ENCODE measurements at regions not wholly inside any gene's neighbourhood (a gene's known extent, or its start where the extent isn't known, plus 50 kb on each side); places are given as distances from the start of the nearest gene placed in this dataset.
"Not testable (repeated sequence)": the region's sequence is repeated elsewhere in the genome, so short reads cannot be mapped to it uniquely, and the experiment has no call there.

DNA sequence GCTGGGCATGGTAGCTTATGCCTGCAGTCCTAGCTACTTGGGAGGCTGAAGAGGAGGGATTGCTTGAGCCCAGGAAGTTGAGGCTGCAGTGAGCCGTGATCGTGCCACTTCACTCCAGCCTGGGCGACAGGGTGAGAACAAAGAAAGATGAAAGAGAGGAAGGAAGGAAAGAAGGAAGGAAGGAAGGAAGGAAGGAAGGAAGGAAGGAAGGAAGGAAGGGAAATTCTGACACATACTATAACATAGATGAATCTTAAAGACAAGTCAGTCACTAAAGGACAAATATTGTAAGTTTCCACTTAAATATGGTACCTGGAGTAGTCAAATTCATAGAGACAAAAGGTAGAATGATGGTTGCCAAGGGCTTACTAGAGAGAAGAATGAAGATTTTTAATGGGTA, 108.0 kb upstream of the CACHD1 start:
- no peak for DNase-seq (ENCODE audit: low read depth)

DNA sequence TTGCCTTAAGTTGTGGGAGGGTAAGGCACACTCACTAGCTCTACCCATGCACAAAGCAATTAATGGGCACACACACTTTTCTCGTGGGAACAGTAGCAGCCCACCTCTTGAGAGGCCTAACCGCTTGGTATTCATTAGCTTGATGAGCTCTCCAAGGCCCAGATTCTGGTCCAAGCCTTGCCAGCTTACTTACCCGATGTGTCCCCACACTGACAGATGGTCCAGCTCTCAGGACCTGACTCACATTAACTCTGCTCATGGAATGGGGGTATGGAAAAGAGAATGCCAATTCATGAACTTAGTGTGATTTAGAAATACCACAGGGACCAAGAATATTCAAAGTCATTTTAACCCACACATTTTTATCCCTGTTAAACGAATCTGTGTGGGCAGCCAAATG, 106.8 kb upstream of the CACHD1 start:
- no peak for DNase-seq (ENCODE audit: low read depth)

- no peak for DNase-seq (ENCODE audit: low read depth)
Observed at GRCh38 chr1:64363616-64364015, 106.3 kb upstream of the CACHD1 start.

DNA sequence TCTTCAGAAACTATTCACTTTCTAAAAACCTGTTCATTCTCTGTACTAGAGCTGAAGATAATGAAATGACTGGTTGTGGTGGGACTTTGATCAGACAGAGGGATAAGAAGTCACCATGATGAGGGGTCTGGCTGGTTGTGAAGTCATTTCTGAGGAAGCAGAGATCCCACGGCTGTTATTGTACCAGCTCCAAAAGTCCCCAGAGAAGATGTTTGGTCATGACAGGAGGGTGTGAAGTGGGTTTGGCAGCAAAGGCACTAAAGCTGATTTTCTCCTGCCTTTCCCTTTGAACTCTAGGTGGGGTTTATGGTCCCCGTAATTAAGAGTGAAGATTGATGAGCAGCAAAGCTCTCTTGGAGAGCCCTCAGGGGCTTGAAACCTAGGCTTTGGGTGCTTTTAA, 103.1 kb upstream of the CACHD1 start:
- DNase-seq (ENCODE audit: low read depth), result no peak

DNA sequence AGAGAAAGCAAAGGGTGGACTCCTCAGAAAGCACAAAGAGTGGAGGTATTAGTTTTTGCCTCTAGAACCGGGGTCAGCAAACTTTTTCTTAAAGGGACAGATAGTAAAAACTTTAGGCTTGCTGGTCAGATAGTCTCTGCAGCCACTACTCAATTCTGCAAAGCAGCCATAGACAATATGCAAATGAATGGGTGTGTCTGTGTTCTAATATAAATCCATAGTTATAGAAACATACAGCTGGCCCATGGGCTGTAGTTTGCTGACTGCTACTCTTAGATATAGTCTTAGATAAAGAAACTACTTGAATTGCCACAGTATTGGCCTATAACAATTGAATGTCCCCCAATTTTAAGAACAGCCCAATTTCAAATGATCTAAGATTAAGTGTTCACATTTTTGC, 101.6 kb upstream of the CACHD1 start:
- no peak for DNase-seq (ENCODE audit: low read depth)

DNA sequence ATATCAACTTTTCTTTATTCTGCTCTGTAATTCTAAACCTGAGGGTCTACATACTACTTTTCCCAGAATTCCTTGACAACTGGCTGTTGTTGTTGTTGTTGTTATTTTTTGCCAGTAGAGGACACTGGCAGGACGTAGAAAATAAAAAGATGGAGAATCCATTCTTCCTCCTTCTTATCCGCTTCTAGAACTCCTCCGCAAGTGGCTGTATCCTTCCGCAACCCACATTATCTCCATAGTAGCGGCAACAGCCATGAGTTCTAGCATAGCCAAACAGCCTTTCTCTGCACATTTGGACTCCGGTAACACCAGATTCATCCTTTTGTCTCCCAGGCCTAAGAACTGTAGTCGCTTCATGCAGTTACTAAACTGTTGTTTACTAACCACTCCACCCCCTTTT, 91.1 kb upstream of the CACHD1 start:
- no peak for DNase-seq (ENCODE audit: low read depth)

DNA sequence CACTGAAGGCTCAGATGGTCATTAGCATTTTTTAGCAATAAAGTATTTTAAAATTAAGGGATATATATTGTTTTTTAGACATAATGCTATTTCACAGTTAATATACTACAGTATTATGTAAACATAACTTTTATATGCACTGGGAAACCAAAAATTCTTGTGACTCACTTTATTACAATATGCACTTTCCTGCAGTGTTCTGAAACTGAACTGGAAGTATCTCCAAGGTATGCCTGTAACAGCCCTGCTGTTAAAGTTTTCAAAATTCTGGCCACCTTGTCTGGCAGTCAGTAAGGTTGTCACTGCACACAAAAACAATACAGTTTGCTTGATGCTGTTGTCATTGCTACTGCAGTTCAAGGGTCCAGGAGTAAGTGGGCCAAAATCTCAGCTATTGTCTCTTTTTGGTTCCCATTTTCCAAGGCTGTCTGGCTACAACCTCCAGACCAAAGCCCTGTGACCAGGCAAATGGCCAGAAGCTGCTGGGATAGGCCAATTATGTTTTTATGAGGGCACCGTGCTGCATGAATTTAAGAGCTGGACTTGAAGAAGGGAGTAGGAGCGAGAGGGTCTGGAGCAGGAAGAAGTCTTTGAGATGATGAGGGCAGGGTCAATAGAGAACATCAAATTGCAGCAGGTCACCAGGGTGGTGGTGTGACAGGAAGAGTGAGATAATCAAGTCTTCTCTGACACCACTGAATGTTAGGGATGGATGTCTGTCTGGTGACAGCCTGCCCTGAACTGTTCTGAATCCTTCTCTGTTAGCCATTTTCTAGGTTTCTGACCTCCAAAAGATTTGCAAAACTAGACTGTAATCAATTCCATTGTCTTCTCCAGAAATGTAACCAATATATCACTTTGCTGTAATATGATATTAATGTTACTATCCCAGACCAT, 82.3 kb upstream of the CACHD1 start:
- no peak for DNase-seq (ENCODE audit: low read depth)

- DNase-seq (ENCODE audit: low read depth), result no peak
Observed at GRCh38 chr1:64388336-64388735, 81.6 kb upstream of the CACHD1 start.

DNA sequence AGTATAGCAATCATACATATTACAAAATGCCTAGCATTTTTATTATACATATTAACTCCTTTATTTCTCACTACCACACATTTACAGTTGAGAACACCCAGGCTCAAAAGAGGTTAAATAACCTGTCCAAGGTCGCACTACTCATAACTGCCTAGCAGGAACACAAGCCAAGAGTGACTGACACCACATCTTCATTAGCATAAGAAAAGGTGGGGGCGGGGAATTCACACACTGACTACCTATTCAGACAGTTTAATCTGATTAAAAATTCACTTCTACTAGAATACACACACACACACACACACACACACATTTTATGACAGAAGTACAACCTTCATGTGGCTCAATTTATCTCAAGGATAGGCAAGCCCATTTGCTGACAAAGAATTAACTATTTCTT, 77.8 kb upstream of the CACHD1 start:
- no peak for DNase-seq (ENCODE audit: low read depth)

DNA sequence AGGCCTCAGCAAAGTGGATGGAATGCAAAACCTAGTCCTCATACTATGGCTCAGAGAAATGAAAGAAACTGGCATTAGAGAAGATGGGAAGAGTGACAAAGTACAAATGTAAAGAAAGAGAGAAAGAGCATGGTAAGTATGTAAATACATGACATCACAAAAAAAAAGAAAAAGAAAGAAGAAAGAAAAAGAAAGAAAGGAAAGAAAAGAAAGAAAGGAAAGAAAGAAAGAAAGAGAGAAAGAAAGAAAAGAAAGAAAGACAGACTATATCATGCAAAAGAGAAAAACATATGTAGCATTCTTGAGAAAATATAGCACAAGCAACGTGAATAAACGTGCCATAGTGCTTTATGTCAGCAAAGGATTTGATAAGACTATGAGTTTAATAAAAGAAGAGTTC, 76.1 kb upstream of the CACHD1 start:
- no peak for DNase-seq (ENCODE audit: low read depth)

- no peak for DNase-seq (ENCODE audit: low read depth)
Observed at GRCh38 chr1:64396817-64397216, 73.1 kb upstream of the CACHD1 start.

GRCh38 chr1:64397541-64397940, 72.4 kb upstream of the CACHD1 start:
- no peak for DNase-seq (ENCODE audit: low read depth)

- no peak for DNase-seq (ENCODE audit: low read depth)
Observed at GRCh38 chr1:64398936-64399335, 71.0 kb upstream of the CACHD1 start.

GRCh38 chr1:64401285-64401684, 68.6 kb upstream of the CACHD1 start:
- DNase-seq (ENCODE audit: low read depth), result no peak

GRCh38 chr1:64403331-64403730, 66.6 kb upstream of the CACHD1 start:
- peak; percentile 9 for DNase-seq (ENCODE audit: low read depth)

DNA sequence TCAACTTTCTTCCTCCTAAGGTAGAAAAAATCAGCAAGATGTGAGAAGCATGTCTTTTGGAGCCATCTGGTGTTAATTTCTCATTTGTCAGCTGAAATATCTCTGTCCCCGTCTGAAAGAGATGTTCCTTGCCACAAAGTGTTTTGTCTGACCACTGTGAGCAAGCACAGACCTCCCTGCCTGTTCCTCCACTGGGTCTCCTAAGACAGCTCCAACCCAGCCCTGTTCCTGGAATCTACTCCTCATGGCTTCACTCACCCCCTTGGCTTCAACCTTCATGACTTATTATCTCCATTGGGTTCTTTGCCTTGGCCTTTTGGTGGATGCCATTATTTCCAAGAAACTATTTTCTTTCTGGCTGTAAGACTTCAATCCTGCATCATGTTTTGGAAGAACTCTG, 65.7 kb upstream of the CACHD1 start:
- DNase-seq (ENCODE audit: low read depth), result no peak

- DNase-seq (ENCODE audit: low read depth), result no peak
Observed at GRCh38 chr1:64405833-64406232, 64.1 kb upstream of the CACHD1 start.

- no peak for DNase-seq (ENCODE audit: low read depth)
Observed at GRCh38 chr1:64410217-64410616, 59.7 kb upstream of the CACHD1 start.

GRCh38 chr1:64414855-64415546, 54.9 kb upstream of the CACHD1 start:
- DNase-seq (ENCODE audit: low read depth), result not testable (repeated sequence)

- no peak for DNase-seq (ENCODE audit: low read depth)
Observed at GRCh38 chr1:64417803-64418202, 52.1 kb upstream of the CACHD1 start.

Data from non-pigmented ciliary epithelial cell (primary cell).